GM19025 (cell line): ENCODE measurements at regions not wholly inside any gene's neighbourhood (a gene's known extent, or its start where the extent isn't known, plus 50 kb on each side); places are given as distances from the start of the nearest gene placed in this dataset.
"Not testable (repeated sequence)": the region's sequence is repeated elsewhere in the genome, so short reads cannot be mapped to it uniquely, and the experiment has no call there.

Source experiments
- ATAC-seq: cut with Tn5 transposase; IDR thresholded peaks from one replicate; pipeline ENCODE4 v1.9.1; 2021; ENCODE audit warnings: mild to moderate bottlenecking, low read depth, moderate library complexity; ENCODE audit not compliant: unreplicated experiment

DNA sequence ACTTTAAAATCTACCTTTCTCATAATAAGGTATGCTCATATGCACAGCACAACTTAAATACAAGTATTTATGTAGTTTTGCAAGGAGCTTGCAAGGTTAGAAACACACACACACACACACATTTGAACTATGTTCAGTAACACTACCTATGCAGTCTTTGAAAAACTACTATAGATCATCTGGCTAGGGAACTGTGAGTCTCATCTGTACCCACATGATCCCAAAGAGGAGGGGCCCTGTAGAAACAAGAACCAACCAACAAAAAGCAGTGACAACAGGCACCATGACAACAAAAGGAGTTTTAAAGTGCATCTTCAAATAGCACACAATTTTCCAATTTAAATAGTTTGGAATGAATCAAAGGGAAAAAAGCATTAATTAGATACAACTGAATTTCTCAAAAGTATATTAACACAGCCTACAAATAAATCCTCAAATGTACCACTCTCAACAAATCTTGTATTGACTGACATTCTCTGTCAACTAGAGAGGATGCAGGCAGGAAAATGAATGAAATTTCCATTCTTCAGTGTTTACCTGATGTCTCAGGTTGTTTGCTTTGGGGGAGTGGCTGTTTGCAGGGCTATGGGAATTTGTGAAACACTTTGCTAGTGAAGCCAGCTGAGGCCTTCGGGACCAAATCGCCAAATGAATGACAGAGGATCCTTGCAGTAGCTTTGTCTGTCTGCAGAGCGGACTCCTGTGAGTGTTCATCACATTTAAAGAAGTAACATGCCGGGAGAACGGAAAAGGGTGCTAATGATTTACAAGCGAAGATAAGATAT, 297.6 kb downstream of the BCL2L11 start:
- ATAC-seq, result not testable (repeated sequence)

DNA sequence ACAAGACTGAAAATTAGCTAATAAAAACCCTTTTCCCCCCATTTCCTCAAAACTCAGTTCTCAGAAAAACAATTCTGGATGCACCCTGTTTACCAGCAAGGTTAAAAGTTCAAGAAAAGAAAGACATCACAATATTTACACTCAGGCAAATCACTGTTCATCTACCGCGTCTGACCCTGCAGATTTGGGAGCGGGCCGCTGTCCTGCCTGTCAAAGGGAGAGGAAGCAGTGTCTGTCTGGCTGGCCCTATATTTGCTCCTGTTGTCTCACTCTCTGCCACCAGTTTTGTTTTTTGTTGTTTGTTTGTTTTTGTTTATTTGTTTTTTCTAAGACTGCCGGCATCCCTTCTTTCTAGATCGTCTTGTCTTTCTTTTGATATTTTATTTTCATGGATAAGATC, 299.4 kb downstream of the BCL2L11 start:
- ATAC-seq, result not testable (repeated sequence)

DNA sequence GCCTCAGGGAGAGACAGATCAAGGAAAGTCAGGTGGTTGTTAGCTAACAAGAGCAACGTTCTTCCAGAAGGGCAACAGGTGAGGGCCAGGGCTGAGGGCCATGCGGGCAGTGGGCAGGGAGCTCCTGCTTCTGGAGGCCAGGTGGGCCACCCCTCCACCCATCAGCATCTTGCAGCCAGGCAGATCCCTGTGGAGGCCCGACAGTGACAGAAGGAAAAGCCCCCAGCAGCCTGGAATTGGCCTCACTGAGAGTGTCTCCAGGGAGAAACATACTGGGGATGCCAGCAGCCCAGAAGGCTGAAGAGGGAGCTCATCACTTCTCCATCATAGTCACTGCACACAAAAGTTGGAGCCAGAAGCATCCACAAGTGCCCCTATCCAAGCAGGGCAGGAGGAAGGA, 300.1 kb downstream of the BCL2L11 start:
- ATAC-seq, result not testable (repeated sequence)

DNA sequence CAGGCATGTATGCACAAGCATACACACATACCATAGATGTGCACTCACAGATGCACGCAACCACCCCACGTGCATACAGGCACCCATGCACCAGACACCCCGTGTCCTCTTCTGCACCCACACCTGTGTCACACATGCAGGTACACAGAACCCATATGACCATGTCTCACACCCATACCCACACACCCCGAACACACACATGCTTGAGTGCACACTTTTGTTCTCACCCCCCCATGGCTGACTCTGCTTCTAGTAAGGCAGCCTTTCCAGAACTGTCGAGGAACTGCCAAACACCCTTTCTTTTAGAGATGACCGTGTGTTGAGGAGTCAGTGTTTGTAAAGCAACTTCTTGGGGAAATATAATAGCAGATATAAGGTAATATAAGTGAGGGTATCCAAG, 301.2 kb downstream of the BCL2L11 start:
- ATAC-seq, result not testable (repeated sequence)

DNA sequence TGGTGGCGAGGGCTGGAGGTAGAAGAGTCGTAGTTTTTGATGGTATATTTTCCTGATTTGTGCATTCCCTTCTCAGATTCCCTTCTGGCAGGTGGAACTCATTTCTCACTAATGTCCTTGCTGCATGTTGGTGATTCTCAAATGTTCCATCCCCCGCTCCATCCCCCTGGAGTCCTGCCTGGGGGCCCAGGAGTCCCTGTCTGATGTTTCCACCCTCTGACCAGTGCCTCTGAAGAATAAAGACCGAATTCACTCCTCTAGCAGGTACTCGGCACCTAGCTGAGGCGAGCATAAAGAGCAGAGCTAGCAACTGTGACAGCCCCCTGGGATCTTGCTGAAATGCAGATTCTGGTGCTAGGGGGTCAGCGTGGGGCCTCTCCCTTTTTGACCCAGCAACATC, 301.8 kb downstream of the BCL2L11 start:
- ATAC-seq, result not testable (repeated sequence)

DNA sequence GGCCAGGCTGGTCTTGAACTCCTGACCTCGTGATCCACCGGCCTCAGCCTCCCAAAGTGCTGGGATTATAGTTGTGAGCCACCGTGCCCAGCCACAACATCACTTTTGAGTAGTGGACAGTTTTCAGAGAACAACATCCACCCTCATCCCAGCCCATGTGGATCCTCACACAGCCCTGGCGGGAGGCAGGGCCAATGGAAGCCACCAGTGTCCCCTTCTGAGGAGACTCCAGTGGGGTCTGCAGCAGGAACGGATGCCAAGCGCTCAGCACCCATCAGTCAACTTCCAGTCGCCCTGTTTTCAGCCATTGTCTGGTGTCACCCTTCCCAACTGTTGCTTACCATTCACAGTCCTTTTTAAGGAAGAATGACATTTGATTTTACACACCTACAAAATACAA, 302.5 kb downstream of the BCL2L11 start:
- not testable (repeated sequence) for ATAC-seq

DNA sequence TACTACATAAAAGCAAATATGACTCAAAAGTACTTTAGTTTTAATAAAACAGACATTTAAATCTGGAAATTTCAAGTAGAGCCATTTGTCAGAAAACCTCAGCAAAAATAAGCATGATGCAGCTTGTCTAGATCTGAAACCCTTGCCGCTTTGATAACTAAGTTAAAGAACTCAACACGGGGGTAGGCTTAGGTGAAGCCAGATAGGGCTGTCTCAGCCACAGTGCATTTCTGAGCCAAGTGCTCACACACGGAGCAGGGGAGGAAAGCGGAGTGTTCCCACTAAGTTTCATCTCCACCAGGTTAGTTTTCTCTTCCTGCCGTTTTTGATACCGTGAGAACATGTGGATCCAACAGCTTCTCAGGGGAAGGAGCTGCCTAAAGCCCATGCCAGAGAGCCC, 303.5 kb downstream of the BCL2L11 start:
- ATAC-seq, result not testable (repeated sequence)

DNA sequence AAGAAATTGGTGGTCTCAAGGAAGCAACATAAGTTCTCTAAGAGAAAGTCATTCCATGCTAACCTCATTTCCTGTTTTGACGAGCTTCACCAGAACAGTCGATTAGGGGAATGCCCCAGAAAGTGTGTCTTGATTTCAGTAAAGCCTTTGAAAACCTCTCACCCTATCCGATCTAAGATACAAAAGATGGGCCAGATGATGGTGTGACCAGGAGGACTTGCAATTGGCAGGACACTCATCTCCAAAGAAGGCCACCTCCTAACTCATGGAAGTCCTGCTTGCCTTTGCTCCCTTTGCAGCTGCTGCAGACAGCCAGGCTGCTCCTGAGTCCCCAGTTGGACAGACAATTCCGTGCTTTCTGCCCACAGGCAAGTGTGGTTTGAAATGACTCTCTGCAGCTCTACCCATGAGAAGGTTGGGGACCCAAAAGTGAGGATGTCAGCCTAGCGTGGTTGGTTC, 304.2 kb downstream of the BCL2L11 start:
- ATAC-seq, result not testable (repeated sequence)

DNA sequence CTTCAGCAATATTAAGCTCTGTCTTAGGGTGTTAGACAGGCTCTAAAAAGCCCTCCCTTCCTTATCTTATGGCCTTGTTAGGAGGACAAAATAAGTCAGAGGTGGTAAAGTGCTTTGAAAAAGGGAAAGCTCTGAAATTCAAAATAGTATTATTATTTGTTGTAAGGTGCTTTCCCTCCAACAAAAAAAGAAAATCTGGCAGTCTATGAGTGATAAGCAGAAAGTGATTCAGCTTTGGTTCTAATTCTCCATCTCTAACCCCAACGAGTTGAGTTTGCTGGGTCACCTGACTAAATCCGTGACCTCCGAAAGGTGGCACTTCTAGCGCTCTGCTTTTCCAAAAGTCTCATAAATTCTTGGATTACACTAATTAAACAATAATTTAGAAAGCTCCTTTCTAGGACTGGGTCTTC, 305.1 kb downstream of the BCL2L11 start:
- not testable (repeated sequence) for ATAC-seq

DNA sequence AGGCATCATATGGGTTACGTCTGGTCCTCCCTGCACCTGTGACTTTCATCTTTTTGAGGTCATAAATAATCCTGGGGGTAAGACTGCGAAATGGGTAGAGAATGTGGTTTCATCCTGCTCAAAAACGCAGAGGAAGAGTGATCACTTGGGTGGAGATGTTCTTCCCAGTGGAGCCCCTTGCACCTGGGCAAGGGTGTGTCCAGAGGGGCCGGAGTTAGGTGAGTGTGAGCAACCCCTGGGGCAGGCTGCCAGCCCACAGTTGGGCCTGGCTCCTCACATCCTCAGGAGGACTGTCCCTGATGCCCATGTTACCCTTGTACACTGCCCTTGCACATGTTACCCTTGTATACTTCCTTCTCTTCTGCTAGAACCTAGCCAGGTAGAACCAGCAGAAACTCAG, 306.6 kb downstream of the BCL2L11 start:
- not testable (repeated sequence) for ATAC-seq

DNA sequence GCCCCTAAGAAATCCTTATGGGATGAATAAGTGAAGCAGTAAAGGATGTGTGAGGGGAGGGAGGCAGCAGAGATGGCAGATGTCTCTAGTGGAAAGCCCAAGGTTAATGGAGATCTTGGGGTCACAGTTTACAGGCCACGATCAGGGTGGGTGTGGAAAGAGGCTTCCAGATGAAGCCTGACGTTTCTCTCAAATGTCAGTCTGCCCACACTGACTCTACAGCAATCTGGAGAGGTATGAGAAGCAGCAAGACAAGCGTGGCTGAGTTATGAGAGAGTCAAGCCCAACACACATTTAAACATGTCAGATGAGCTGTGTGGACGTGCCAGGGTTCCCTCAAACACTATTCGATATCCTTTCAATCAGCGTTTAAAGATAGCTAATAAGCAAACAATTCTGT, 308.2 kb downstream of the BCL2L11 start:
- not testable (repeated sequence) for ATAC-seq

DNA sequence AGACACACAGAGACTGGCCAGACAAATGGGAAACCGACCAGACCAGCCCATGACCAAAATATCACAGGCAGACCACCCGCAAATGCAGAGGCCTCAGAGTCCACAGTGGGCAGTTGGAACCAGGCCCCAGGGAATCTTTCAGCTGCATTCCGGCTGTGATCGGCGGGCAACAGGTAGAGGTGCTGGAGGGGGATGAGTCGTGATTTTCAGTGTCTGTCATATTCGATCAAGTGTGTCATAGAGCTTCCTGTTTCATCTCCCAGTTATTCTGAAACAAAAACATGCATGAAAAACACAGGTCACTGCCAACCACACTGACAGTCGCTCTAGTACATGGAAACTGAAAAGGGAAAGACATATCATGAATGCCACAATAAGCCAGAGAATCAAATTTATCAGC, 308.6 kb downstream of the BCL2L11 start:
- not testable (repeated sequence) for ATAC-seq

DNA sequence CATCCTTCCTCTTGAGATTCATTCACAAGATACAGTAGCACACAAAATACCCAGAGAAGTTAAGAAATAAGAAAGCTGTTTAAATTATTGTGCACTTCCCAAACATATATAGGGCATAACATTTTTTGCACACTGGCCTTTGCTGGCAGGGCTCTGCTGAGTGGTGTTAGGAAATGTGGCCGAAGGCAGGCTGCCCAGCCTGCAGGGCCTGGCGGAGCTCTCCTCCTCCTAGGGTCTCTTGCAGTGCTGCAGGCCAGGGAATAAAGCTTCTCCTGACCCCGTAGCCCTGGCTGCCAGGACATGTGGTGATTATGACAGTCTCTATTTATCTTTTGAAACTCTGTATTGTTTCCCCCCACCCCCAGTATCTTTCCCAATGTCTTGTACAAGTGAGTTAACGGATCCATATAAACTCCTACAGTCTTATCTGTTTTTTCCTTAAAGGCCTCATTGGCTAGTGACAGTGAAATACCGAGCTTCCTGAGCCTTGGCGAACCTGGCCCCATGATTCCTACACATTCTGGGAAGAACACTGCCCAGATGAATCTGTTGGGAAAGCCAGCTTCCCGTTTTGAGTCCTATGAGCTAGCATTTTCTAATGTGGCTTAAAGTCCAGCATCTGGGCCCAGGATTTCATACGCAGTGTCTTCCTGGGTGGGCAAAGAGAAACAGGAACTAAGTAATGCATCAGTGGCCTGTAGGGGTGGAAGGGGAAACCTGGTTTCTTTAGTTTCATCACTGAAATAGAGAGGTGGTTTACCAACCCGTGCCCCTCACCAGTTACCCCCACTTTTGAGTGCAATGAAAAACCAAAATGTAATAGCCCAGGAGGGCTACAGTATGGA, 310.3 kb downstream of the BCL2L11 start:
- ATAC-seq, result not testable (repeated sequence)

DNA sequence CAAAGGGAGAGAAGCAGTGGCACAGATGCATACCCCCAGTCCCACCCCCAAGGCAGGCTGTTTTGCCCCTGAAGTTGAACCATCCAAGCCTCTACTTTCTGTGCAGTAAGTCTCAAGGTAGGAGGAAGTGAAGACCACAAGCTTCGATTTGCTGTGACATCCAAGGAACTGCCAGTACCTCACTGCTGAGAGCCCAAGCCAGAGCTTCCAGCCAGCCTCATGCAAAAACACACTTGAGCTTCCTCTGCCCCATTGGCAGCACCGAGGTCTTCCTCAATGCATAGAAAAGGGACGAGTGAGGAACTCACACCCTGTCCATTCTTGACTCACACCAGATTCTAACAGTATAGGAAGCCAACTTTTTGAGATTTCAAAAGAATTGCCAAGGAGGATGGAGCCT, 311.7 kb downstream of the BCL2L11 start:
- not testable (repeated sequence) for ATAC-seq

DNA sequence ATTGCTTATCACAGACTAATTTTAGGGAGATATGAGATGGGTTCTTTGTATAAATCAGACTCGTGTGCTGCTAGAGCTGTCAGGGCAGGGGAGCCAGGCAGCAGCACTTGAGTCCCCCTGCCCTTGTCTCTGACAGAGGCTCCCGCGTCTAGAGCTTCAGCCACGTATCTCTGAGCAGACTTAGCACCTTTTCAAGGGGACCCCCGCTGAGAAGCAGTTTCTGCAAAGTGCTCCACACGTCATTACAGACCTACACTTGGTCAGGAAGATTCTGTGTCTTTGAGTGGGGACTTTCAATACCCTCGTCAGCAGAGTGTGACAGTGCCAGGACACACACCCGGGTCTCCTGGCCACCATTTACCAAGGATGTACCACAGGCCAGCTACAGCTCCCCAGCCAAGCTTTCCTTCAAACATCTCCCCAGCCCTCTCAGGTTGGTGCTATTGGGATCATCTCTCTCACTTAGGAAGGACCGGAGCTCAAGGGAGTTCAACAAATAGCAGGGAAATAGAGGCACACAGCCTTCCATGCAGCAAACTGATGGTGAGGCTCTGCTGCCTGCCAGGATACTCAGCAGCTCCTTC, 312.3 kb downstream of the BCL2L11 start:
- ATAC-seq, result not testable (repeated sequence)

DNA sequence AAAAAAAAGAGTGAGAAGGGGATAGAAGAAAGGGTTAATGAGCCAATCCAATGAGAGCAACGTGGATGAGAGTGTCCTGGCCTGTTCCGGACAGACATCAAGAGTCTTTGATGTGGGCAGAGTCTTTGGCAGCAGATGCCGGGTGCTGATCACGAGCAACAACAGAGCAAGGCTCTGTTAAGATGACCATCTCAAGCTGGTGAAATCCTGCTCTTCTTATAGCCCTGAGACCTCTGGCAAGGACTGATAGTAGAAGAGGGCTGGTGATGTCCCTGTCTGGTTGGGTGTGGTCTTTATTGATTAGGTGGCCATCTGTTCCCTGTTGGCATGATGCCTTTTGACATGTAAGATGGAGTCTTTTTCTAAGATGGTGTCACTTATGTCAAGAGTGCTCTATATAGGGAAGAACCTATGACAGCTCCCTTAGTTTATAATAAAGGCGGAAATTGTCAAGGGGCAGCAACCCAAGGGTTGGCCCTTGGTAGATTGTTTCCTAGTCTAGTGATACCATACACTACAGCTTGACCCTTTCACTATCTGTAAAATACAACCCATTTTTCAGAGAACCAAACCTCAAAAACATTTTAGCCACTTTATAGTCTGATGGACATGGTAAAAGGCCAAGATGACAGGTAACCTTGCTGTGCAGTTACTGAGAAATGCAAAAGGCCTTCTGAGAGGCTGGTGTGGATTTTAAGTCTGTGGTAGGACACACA, 313.3 kb downstream of the BCL2L11 start:
- not testable (repeated sequence) for ATAC-seq

DNA sequence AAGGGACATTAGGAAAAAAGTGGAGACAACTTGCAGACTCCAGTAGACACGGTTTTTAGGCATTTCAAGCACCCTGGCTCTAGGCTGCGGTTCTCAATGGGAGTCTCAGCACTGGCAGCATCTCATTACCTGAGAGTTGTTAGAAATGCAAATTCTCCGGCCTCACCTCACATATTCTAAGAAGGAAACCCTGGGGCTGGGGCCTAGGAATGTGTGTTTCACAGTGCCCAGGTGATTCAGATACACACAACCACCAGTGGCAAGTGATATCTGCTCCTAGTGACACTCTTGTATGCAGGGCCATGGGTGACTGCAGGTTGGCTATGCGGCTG, 313.9 kb downstream of the BCL2L11 start:
- not testable (repeated sequence) for ATAC-seq

DNA sequence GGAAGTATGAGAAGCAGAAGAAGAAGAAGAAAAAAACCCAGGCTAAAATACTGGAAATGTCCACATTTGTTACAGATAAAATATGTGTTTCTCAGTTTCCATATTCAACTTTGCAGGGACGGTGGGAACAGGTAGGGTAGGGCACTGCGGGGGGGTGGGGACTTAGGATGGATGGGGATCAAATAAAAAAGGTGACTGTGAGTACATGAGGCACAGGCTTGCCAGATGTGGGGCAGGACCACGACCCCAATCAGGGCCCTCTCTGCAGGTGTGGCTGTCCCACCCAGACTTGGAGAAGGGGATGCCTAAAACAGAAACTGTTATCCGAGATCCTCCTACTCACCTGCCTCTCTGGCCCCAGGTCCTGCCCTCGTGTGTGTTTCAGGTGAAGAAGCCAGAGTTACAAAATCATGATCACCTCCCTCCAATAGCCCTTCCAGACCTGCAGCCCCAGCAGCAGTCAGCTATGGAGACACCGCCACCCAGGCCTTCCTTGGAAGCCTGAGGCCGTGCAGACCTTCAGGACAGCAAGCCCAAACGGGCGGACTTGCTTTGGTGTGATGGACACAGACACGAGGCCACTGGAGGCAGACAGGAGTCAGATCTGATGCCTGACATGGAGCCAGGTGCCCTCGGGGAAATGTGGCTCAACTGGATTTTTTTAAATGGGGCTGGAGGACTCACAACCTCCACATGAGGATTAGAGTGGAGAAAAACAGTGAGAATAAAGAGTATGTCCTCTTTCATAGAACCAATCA, 315.0 kb downstream of the BCL2L11 start:
- not testable (repeated sequence) for ATAC-seq

DNA sequence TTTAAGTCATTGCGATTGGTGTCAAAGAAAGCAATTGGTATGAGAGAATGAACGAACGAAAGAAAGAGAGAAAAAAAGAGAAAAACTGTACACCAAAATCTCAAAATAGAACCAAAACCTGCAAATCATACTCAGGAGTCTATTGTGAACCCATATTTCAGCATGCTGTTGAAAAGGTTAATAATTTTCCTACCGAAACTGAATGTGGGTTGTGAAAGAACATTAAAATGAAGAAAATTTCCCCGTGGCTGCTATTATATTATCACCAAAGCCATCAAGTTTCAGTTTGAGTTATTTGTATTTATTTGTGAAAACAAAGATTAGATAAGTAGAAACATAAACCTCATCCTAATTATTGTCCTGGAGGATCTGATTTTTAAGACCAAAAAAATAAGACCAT, 315.7 kb downstream of the BCL2L11 start:
- ATAC-seq, result peak; percentile 77
